GM12892 (cell line): ENCODE measurements at regions not wholly inside any gene's neighbourhood (a gene's known extent, or its start where the extent isn't known, plus 50 kb on each side); places are given as distances from the start of the nearest gene placed in this dataset.

Source experiments
- DNase-seq: peaks from one replicate; pipeline ENCODE4 v3.0.0; 2011; ENCODE audit not compliant: insufficient read length
- FAIRE-seq: peaks from 2 replicates; lab custom pipeline; 2011; peaks lifted over from hg19 to GRCh38; lab: Jason Lieb, UNC
- POLR2A ChIP-seq: IDR thresholded peaks from 2 replicates; pipeline ENCODE4 v1.6.1; 2011; ENCODE audit warnings: low read depth, low read length, control low read depth
- POLR2AphosphoS5 ChIP-seq: IDR thresholded peaks from 2 replicates; pipeline ENCODE4 v1.6.1; 2011; ENCODE audit warnings: low read depth, low read length, control low read depth
- TAF1 ChIP-seq: IDR thresholded peaks from 2 replicates; pipeline ENCODE4 v1.6.1; 2011; ENCODE audit warnings: low read depth, mild to moderate bottlenecking, control low read depth, low read length, borderline replicate concordance

GRCh38 chr2:43019536-43020183 is 206.7 kb downstream of the ZFP36L2 start:
- FAIRE-seq, result no peak
- TF ChIP-seq POLR2A, result no peak
- TF ChIP-seq POLR2AphosphoS5, result no peak
- TF ChIP-seq TAF1, result no peak
- no peak for DNase-seq

- no peak for DNase-seq
- no peak for FAIRE-seq
- TF ChIP-seq TAF1, result no peak
- no peak for TF ChIP-seq POLR2A
- no peak for TF ChIP-seq POLR2AphosphoS5
Measured at GRCh38 chr2:43019025-43019367, 207.4 kb downstream of the ZFP36L2 start.

GRCh38 chr2:43018179-43019024 is 208.0 kb downstream of the ZFP36L2 start:
- TF ChIP-seq POLR2AphosphoS5 (no peak), POLR2A (no peak), TAF1 (no peak)
- FAIRE-seq (no peak), DNase-seq (no peak)

GRCh38 chr2:43013821-43014345 is 212.5 kb downstream of the ZFP36L2 start:
- no peak for FAIRE-seq
- TF ChIP-seq POLR2A, result no peak
- no peak for TF ChIP-seq TAF1
- DNase-seq, result no peak

- no peak for TF ChIP-seq POLR2A
- TF ChIP-seq TAF1, result no peak
- TF ChIP-seq POLR2AphosphoS5, result no peak
- DNase-seq, result no peak
- no peak for FAIRE-seq
Measured at GRCh38 chr2:43012966-43013365, 213.4 kb downstream of the ZFP36L2 start.

- TF ChIP-seq TAF1 (no peak), POLR2AphosphoS5 (no peak), POLR2A (no peak)
- DNase-seq (no peak), FAIRE-seq (no peak)
Measured at GRCh38 chr2:43011158-43011491, 215.3 kb downstream of the ZFP36L2 start.

GRCh38 chr2:43010438-43011157 is 215.8 kb downstream of the ZFP36L2 start:
- DNase-seq, result no peak
- TF ChIP-seq TAF1 (no peak), POLR2AphosphoS5 (no peak), POLR2A (no peak)
- FAIRE-seq, result no peak

GRCh38 chr2:43009448-43009847 is 217.0 kb downstream of the ZFP36L2 start:
- no peak for FAIRE-seq
- DNase-seq, result no peak
- no peak for TF ChIP-seq TAF1
- no peak for TF ChIP-seq POLR2AphosphoS5
- TF ChIP-seq POLR2A, result no peak

GRCh38 chr2:43008388-43008787 is 216.0 kb upstream of the HAAO start:
- DNase-seq, result no peak
- FAIRE-seq, result no peak
- TF ChIP-seq POLR2A (no peak), TAF1 (no peak), POLR2AphosphoS5 (no peak)

- FAIRE-seq, result no peak
- DNase-seq, result no peak
- TF ChIP-seq POLR2A, result no peak
- no peak for TF ChIP-seq POLR2AphosphoS5
- TF ChIP-seq TAF1, result no peak
Measured at GRCh38 chr2:43007901-43008300, 215.5 kb upstream of the HAAO start.

- DNase-seq, result no peak
- FAIRE-seq, result no peak
- TF ChIP-seq POLR2AphosphoS5, result no peak
- TF ChIP-seq POLR2A, result no peak
- no peak for TF ChIP-seq TAF1
Measured at GRCh38 chr2:43006834-43007543, 214.6 kb upstream of the HAAO start.
